ENCODE measurements at regions not wholly inside any gene's neighbourhood (a gene's known extent, or its start where the extent isn't known, plus 50 kb on each side); places are given as distances from the start of the nearest gene placed in this dataset.

DNA sequence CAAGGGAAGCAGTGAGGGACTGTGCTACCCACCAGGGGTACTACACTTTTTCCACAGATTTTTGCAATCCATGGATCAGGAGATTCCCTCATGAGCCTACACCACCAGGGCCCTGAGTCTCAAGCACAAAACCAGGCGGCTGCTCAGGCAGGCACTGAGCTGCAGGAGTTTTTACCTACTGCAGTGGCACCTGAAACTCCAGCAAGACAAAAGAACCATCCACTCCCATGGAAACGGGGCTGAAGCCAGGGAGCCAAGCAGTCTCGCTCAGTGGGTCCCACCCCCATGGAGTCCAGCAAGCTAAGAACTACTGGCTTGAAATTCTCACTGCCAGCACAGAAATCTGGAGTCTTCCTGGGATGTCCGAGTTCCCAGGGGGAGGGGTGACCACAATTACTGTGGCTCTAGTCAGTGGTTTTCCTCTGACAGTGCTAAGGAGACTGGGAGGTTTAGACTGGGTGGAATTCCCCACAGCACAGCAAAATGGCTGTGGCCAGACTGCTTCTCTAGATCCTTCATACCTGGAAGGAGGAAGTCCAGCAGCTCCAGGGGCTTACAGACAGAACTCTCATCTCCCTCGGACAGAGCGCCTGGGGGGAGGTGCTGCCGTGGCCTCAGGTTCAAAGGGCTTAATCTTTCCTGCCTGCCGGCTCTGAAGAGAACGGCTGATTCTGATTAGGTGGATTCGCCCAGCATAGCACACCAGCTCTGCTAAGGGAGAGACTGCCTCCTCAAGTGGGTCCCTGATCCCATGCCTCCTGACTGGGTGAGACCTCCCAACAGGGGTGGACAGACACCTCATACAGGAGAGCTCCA is 437.8 kb downstream of the LTN1 start:
- H3K4me1 ChIP-seq, result no peaks in the 10 kb centered on the region
- intact Hi-C loops (cut with DNase I), result no loop called here

GRCh38 chr21:28550057-28550825 is 442.4 kb downstream of the LTN1 start:
- ATAC-seq (no peak), DNase-seq (no peak)
- TF ChIP-seq CTCF (IDR thresholded peaks at IDR 0.05) (no peak), POLR2A (IDR thresholded peaks at IDR 0.05) (no peak)
- Histone ChIP-seq H3K9me3 (no peaks in the 10 kb centered on the region), H3K27me3 (no peaks in the 10 kb centered on the region), H3K4me3 (no peak overlapping the region), H3K36me3 (replicated peaks in 1 of 2; ENCODE audit: insufficient read depth in 1 of 2, low read depth in 2 of 2) (no peaks in the 10 kb centered on the region), H3K27ac (no peak overlapping the region), H3K4me1 (no peaks in the 10 kb centered on the region)
- 69 to 71% methylated on average over 2 of the region's 2 CpGs for WGBS, 2 donors
- intact Hi-C loops (cut with DNase I), result no loop called here

More for the DNA sequence above, 437.8 kb downstream of the LTN1 start:
- H3K4me3 ChIP-seq, result no peak overlapping the region
- DNase-seq (no peak), ATAC-seq (no peak)
- no peaks in the 10 kb centered on the region for H3K27me3 ChIP-seq
- 68 to 70% methylated on average over 5 to 10 of the region's 10 CpGs for WGBS, 2 donors
- TF ChIP-seq POLR2A (IDR thresholded peaks at IDR 0.05), result no peak
- no peak for TF ChIP-seq CTCF (IDR thresholded peaks at IDR 0.05)
- H3K36me3 ChIP-seq (replicated peaks in 1 of 2; ENCODE audit: insufficient read depth in 1 of 2, low read depth in 2 of 2), result no peaks in the 10 kb centered on the region
- no peak overlapping the region for H3K27ac ChIP-seq
- H3K9me3 ChIP-seq, result no peaks in the 10 kb centered on the region

DNA sequence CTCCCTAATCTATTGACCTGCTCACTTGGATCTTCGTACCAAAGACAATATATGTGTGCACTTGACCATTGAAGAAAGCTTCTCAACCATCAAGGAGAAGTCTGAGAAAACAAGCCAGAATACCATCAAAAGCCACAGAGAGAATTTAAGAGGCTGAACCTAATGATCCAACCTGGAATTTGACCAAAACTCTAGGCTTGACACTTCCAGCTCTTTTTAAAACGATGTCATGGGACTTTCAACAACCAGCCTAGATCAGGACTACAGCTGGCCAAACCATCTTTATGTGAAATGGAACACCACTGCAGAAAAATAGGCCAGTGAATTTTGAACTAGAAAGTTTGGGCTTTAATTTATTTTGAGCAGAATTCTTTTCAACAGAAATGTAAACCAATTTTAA is 444.4 kb downstream of the LTN1 start:
- WGBS, 2 donors, result 46 to 53% methylated on average over 2 of the region's 2 CpGs
- Histone ChIP-seq H3K27me3 (no peaks in the 10 kb centered on the region), H3K36me3 (replicated peaks in 1 of 2; ENCODE audit: insufficient read depth in 1 of 2, low read depth in 2 of 2) (no peaks in the 10 kb centered on the region), H3K9me3 (no peaks in the 10 kb centered on the region), H3K27ac (no peak overlapping the region), H3K4me3 (no peak overlapping the region), H3K4me1 (no peaks in the 10 kb centered on the region)
- ATAC-seq (no peak), DNase-seq (no peak)
- intact Hi-C loops (cut with DNase I), result no loop called here
- TF ChIP-seq POLR2A (IDR thresholded peaks at IDR 0.05) (no peak), CTCF (IDR thresholded peaks at IDR 0.05) (no peak)

DNA sequence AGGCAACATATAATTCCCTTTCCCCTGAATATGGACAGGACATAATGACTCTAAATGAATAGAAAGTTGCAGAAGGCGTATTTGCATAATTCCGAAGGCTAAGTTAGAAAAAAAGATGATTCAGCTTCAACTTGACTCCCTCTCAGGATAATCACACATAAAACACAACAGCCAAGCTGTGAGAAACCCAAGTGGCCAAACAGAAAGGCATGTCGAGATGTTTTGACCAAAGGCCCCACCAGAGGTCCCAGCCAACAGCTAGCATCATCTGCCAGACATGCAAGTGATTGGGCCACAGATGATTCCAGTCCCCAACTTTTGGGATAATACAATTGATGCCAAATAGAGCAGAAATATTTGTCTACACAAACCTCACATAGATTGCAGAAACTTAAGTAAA is 444.9 kb downstream of the LTN1 start:
- DNase-seq (no peak), ATAC-seq (no peak)
- Histone ChIP-seq H3K4me3 (no peak overlapping the region), H3K9me3 (no peaks in the 10 kb centered on the region), H3K27me3 (no peaks in the 10 kb centered on the region), H3K4me1 (no peaks in the 10 kb centered on the region), H3K36me3 (replicated peaks in 1 of 2; ENCODE audit: insufficient read depth in 1 of 2, low read depth in 2 of 2) (no peaks in the 10 kb centered on the region), H3K27ac (no peak overlapping the region)
- TF ChIP-seq POLR2A (IDR thresholded peaks at IDR 0.05) (no peak), CTCF (IDR thresholded peaks at IDR 0.05) (no peak)
- intact Hi-C loops (cut with DNase I), result no loop called here
- WGBS, 2 donors, result 46 to 60% methylated on average over 3 of the region's 3 CpGs
